Fibroblast of pulmonary artery (primary cell): ENCODE measurements at regions not wholly inside any gene's neighbourhood (a gene's known extent, or its start where the extent isn't known, plus 50 kb on each side); places are given as distances from the start of the nearest gene placed in this dataset.

Experiments used
- DNase-seq: peaks from one replicate; pipeline ENCODE4 v3.0.0-alpha.2; 2010; ENCODE audit warnings: low read depth
- H3K4me3 ChIP-seq: replicated peaks from 2 replicates; pipeline ENCODE4 v1.5.1; 2011; ENCODE audit warnings: low read depth, mild to moderate bottlenecking, control low read depth, low read length, moderate library complexity
- CTCF ChIP-seq: IDR thresholded peaks from 2 replicates; pipeline ENCODE4 v1.5.1; 2011; ENCODE audit warnings: mild to moderate bottlenecking, control low read depth, low read length, inconsistent platforms; ENCODE audit errors: missing control alignments

DNA sequence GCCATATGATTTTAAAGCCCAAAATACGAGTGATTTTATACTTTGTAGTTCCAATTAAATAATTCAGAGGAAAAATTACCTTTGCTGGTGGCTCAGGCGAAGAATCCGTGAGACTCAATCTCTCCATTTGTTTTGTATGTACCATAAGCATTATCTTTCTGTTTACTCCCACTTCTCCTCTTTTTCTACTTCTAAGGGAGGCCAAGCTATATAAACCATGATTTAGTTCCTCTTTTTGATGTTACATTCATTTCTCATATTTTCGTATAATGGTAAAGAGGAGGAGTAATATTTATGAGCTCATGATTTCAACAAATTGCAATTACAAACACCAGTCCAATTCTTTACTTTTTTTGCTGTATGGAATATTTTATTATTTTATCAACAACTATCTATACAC, 50.6 kb upstream of the TES start:
- H3K4me3 ChIP-seq = no peak overlapping the region
- DNase-seq = no peak
- TF ChIP-seq CTCF = no peak
